Panc1 (cell line): ENCODE measurements at regions not wholly inside any gene's neighbourhood (a gene's known extent, or its start where the extent isn't known, plus 50 kb on each side); places are given as distances from the start of the nearest gene placed in this dataset.

ENCODE experiments used
- ATAC-seq: fragments of 200-7000 bp; cut with Tn5 transposase; 2 replicates; pipeline ENCODE4 v1.9.1; 2020; ENCODE audit warnings: mild to moderate bottlenecking, moderate library complexity
- BruUV-seq: library from RNA; stranded (reverse); fragments of 400-500 nt; replicated peaks from 2 replicates; lab custom pipeline; 2021; lab: Mats Ljungman, UMichigan
- CTCF ChIA-PET: fragments of 300-600 bp; sonication (Branson Sonifier 250); formaldehyde crosslinking; loops from one replicate; lab custom pipeline; 2022; ENCODE audit warnings: antibody characterized with exemption; lab: Charles Lee
- POLR2A ChIA-PET: fragments of 300-600 bp; sonication (Branson Sonifier 250); formaldehyde crosslinking; loops from one replicate; lab custom pipeline; 2022; ENCODE audit warnings: antibody characterized with exemption; lab: Charles Lee
- DNase-seq: peaks from one replicate; pipeline ENCODE4 v3.0.0-alpha.2; 2010; ENCODE audit warnings: low read depth, low spot score
- H3K27ac ChIP-seq: 2 replicates; pipeline ENCODE4 v1.5.1; 2011; ENCODE audit warnings: mild to moderate bottlenecking, low read length, inconsistent platforms
- H3K27me3 ChIP-seq: fragments of 200-500 bp; sonication (Bioruptor generic); 2 replicates; pipeline ENCODE4 v1.6.0; 2014; ENCODE audit warnings: low read length, inconsistent platforms; ENCODE audit not compliant: control insufficient read depth, insufficient read depth
- H3K36me3 ChIP-seq: fragments of 200-500 bp; sonication (Bioruptor generic); 2 replicates; pipeline ENCODE4 v1.5.1; 2014; ENCODE audit warnings: inconsistent platforms, mild to moderate bottlenecking, low read length, moderate library complexity; ENCODE audit not compliant: control insufficient read depth, insufficient read depth
- H3K4me1 ChIP-seq: 2 replicates; pipeline ENCODE4 v1.5.1; 2011; ENCODE audit warnings: inconsistent platforms, mild to moderate bottlenecking, low read length, moderate library complexity; ENCODE audit not compliant: control insufficient read depth, insufficient read depth
- H3K4me3 ChIP-seq, 2 experiments: 2 replicates each; pipeline ENCODE4 v1.5.1; 2011 to 2012; ENCODE audit warnings: low read depth in 2 of 2, low read length in 2 of 2, mild to moderate bottlenecking in 2 of 2, inconsistent platforms in 1 of 2, moderate library complexity in 1 of 2
- H3K9me3 ChIP-seq: fragments of 200-500 bp; sonication (Bioruptor generic); 2 replicates; pipeline ENCODE4 v1.5.1; 2014; ENCODE audit warnings: low read depth, mild to moderate bottlenecking, inconsistent platforms, low read length, moderate library complexity; ENCODE audit not compliant: control insufficient read depth, insufficient read depth
- CTCF ChIP-seq: fragments of 450-650 bp; IDR thresholded peaks from 2 replicates; pipeline ENCODE4 v1.5.1; 2017; ENCODE audit warnings: mild to moderate bottlenecking
- POLR2AphosphoS5 ChIP-seq: IDR thresholded peaks from 2 replicates; pipeline ENCODE4 v1.6.1; 2012; ENCODE audit warnings: mild to moderate bottlenecking, low read depth, low read length, moderate library complexity
- REST ChIP-seq, 2 experiments: IDR thresholded peaks; 2 replicates each; pipeline ENCODE4 v1.6.1; 2011 to 2012; ENCODE audit warnings: low read depth in 2 of 2, control low read depth in 1 of 2, low read length in 1 of 2, mild to moderate bottlenecking in 1 of 2, moderate library complexity in 1 of 2; ENCODE audit not compliant: insufficient read depth in 1 of 2
- SIN3A ChIP-seq: IDR thresholded peaks from 2 replicates; pipeline ENCODE4 v1.6.1; 2012; ENCODE audit warnings: low read depth, mild to moderate bottlenecking, low read length, moderate library complexity, borderline replicate concordance; ENCODE audit not compliant: insufficient read depth
- TCF7L2 ChIP-seq: IDR thresholded peaks from 2 replicates; pipeline ENCODE4 v1.6.1; 2011; ENCODE audit warnings: mild to moderate bottlenecking, low read depth, low read length, inconsistent platforms
- in situ Hi-C: cut with HindIII; loops from 2 replicates; pipeline ENCODE4 v1.10.0; 2016; ENCODE audit warnings: low sequenced_read_pairs, low pct_unique_long_range_greater_than_20kb
- intact Hi-C: fragments of 100-400 bp; cut with micrococcal nuclease; formaldehyde crosslinking; loops from one replicate; pipeline ENCODE4 v1.10.0; 2022; ENCODE audit not compliant: unreplicated experiment

- ATAC-seq (no peak), DNase-seq (no peak)
- ChIA-PET POLR2A (no interaction called here), CTCF (interaction anchor here (0.6 kb wide), 1 partner anchor 630 kb away, joined by 3 read pairs; no protein-coding TSS in a partner anchor)
- Histone ChIP-seq H3K9me3 (no peaks in the 10 kb centered on the region), H3K4me1 (no peaks in the 10 kb centered on the region), H3K27ac (no peak overlapping the region), H3K36me3 (no peaks in the 10 kb centered on the region), H3K27me3 (peaks cover 8% of the 10 kb centered on the region), H3K4me3 (no peak overlapping the region)
- intact Hi-C loops: no loop called here
- TF ChIP-seq SIN3A (no peak), REST (IDR thresholded peaks at IDR 0.05; ENCODE audit: insufficient read depth in 1 of 2, low read depth in 2 of 2, low read length in 1 of 2) (no peak), POLR2AphosphoS5 (no peak), TCF7L2 (no peak), CTCF (no peak)
- in situ Hi-C loops: no loop called here
- BruUV-seq: no TSS peak
These were observed 242.5 kb upstream of the KCNG1 start for GRCh38 chr20:51265361-51265760.

- Histone ChIP-seq H3K9me3 (no peaks in the 10 kb centered on the region), H3K27me3 (peaks cover 8% of the 10 kb centered on the region), H3K4me1 (no peaks in the 10 kb centered on the region), H3K4me3 (no peak overlapping the region), H3K27ac (no peak overlapping the region), H3K36me3 (no peaks in the 10 kb centered on the region)
- in situ Hi-C loops: no loop called here
- BruUV-seq: no TSS peak
- DNase-seq (no peak), ATAC-seq (no peak)
- ChIA-PET CTCF (no interaction called here), POLR2A (no interaction called here)
- intact Hi-C loops: no loop called here
- TF ChIP-seq REST (IDR thresholded peaks at IDR 0.05; ENCODE audit: insufficient read depth in 1 of 2, low read depth in 2 of 2, low read length in 1 of 2) (no peak), POLR2AphosphoS5 (no peak), CTCF (no peak), TCF7L2 (no peak), SIN3A (no peak)
These were observed 239.3 kb upstream of the KCNG1 start for GRCh38 chr20:51262240-51262639.
